Stomach (tissue), 8 donors: ENCODE measurements at regions not wholly inside any gene's neighbourhood (a gene's known extent, or its start where the extent isn't known, plus 50 kb on each side); places are given as distances from the start of the nearest gene placed in this dataset.
A peak's percentile ranks its signal among the peaks of the same experiment; 100 is the strongest.
"Not testable (repeated sequence)": the region's sequence is repeated elsewhere in the genome, so short reads cannot be mapped to it uniquely, and the experiment has no call there.

Experiments used
- DNase-seq, 2 donors: peaks; one replicate each; pipeline versions ENCODE4 v3.0.0 to v3.0.0-alpha.2; 2013 to 2019
- H3K27ac ChIP-seq, 5 donors: fragments of 200-600 bp in 4 of 5; sonication (generic) in 4 of 5; one replicate each; pipeline ENCODE4 v1.5.1; 2013 to 2019; ENCODE audit warnings: mild to moderate bottlenecking in 1 of 5, moderate library complexity in 1 of 5
- H3K27me3 ChIP-seq, 3 donors: fragments of 200-600 bp; sonication (generic); one replicate each; pipeline ENCODE4 v1.5.1; 2017 to 2019; ENCODE audit warnings: mixed run types in 1 of 3
- H3K36me3 ChIP-seq, 4 donors: fragments of 200-600 bp; sonication (generic); 1 replicate in 3 of 4; 2 replicates in 1 of 4; pipeline ENCODE4 v1.5.1; 2016 to 2019
- H3K4me1 ChIP-seq, 4 donors: fragments of 200-600 bp; sonication (generic); one replicate each; pipeline ENCODE4 v1.5.1; 2016 to 2019
- H3K4me3 ChIP-seq, 4 donors: fragments of 200-600 bp; sonication (generic) in 3 of 4; one replicate each; pipeline ENCODE4 v1.5.1; 2016 to 2019; ENCODE audit warnings: mild to moderate bottlenecking in 1 of 4
- H3K9me3 ChIP-seq, 4 donors: fragments of 200-600 bp; sonication (generic); one replicate each; pipeline ENCODE4 v1.5.1; 2016 to 2019
- CTCF ChIP-seq, 7 experiments: fragments of 450-650 bp in 4 of 7; fragments of 200-600 bp in 3 of 7; sonication (generic) in 3 of 7; IDR thresholded peaks; one replicate each; pipeline ENCODE4 v1.5.1; 2016 to 2019; ENCODE audit warnings: antibody characterized with exemption in 7 of 7, control low read depth in 2 of 7, mild to moderate bottlenecking in 1 of 7
- EP300 ChIP-seq: sonication (generic); formaldehyde crosslinking; IDR thresholded peaks from one replicate; pipeline ENCODE4 v1.6.1; 2017; ENCODE audit warnings: antibody characterized with exemption
- POLR2A ChIP-seq, 4 donors: fragments of 450-650 bp; IDR thresholded peaks; one replicate each; pipeline ENCODE4 v1.6.1; 2016; ENCODE audit warnings: antibody characterized with exemption in 4 of 4, control low read depth in 2 of 4, mild to moderate bottlenecking in 1 of 4, moderate library complexity in 1 of 4
- POLR2AphosphoS5 ChIP-seq, 3 donors: sonication (generic); formaldehyde crosslinking; IDR thresholded peaks; one replicate each; pipeline ENCODE4 v1.6.1; 2016; ENCODE audit warnings: antibody characterized with exemption in 3 of 3
- WGBS, 5 donors: extraction: QIAGEN DNeasy Blood & Tissue Kit in 3 of 5; methylation state at CpG; one replicate each; pipeline versions ENCODE4 v1.1.5 to v1.1.7; 2013 to 2018; 5-methylcytosine and 5-hydroxymethylcytosine counted together
- intact Hi-C: fragments of 100-400 bp; cut with DNase I; formaldehyde crosslinking; loops from one replicate; pipeline ENCODE4 v1.15.1; 2023; ENCODE audit warnings: low total_unique reads
- donor health status: healthy with polysubstance abuse.
- donor health status: Bipolar disorder and iron deficiency.
- donor health status: healthy.

GRCh38 chr13:44848920-44849676, 140.2 kb downstream of the NUFIP1 start:
- Histone ChIP-seq H3K4me1 (peaks cover 6 to 37% (median 18%) of the 10 kb centered on the region in 4 donors), H3K36me3 (no peaks in the 10 kb centered on the region), H3K4me3 (no peak overlapping the region), H3K27ac (peak overlapping the region in 4 of 5 donors; percentile 22 to 66 (median 35)), H3K27me3 (no peaks in the 10 kb centered on the region), H3K9me3 (no peaks in the 10 kb centered on the region)
- no peak for DNase-seq
- intact Hi-C loops, result no loop called here
- WGBS, 5 donors, result 82 to 93% (median 88%) methylated on average over 11 of the region's 11 CpGs
- TF ChIP-seq EP300 (peak; percentile 22), CTCF (IDR thresholded peaks at IDR 0.05) (no peak), POLR2AphosphoS5 (IDR thresholded peaks at IDR 0.05) (peak in 2 of 3 donors; percentile 13 to 92), POLR2A (IDR thresholded peaks at IDR 0.05) (no peak)

GRCh38 chr13:44845281-44846058, 143.8 kb downstream of the NUFIP1 start:
- H3K4me3 ChIP-seq, H3K36me3 ChIP-seq, H3K27me3 ChIP-seq, H3K27ac ChIP-seq, DNase-seq, intact Hi-C loops, H3K9me3 ChIP-seq: not testable (repeated sequence)
- peaks cover 0 to 20% (median 7%) of the 10 kb centered on the region in 4 donors for H3K4me1 ChIP-seq
- 81 to 95% (median 92%) methylated on average over 11 of the region's 11 CpGs for WGBS, 5 donors

- H3K4me3 ChIP-seq, result no peak overlapping the region
- no peaks in the 10 kb centered on the region for H3K9me3 ChIP-seq
- intact Hi-C loops, result no loop called here
- WGBS, 5 donors, result 93 to 97% (median 96%) methylated on average over 8 of the region's 8 CpGs
- H3K36me3 ChIP-seq, result no peaks in the 10 kb centered on the region
- H3K27me3 ChIP-seq, result no peaks in the 10 kb centered on the region
- H3K4me1 ChIP-seq, result peaks cover 0 to 15% (median 4%) of the 10 kb centered on the region in 4 donors
- no peak for DNase-seq
- TF ChIP-seq POLR2A (IDR thresholded peaks at IDR 0.05), result no peak
- TF ChIP-seq EP300, result no peak
- no peak for TF ChIP-seq POLR2AphosphoS5 (IDR thresholded peaks at IDR 0.05)
- TF ChIP-seq CTCF (IDR thresholded peaks at IDR 0.05), result no peak
- H3K27ac ChIP-seq, result no peak overlapping the region
Observed at GRCh38 chr13:44844786-44845185, 144.5 kb downstream of the NUFIP1 start.

- intact Hi-C loops, result no loop called here
- H3K9me3 ChIP-seq, result no peaks in the 10 kb centered on the region
- no peaks in the 10 kb centered on the region for H3K27me3 ChIP-seq
- no peak overlapping the region for H3K4me3 ChIP-seq
- DNase-seq, result no peak
- H3K4me1 ChIP-seq, result peaks cover 0 to 13% (median 0%) of the 10 kb centered on the region in 4 donors
- no peaks in the 10 kb centered on the region for H3K36me3 ChIP-seq
- WGBS, 5 donors, result 95 to 100% (median 96%) methylated on average over 1 of the region's 1 CpG
- H3K27ac ChIP-seq, result no peak overlapping the region
- TF ChIP-seq CTCF (IDR thresholded peaks at IDR 0.05) (no peak), EP300 (no peak), POLR2AphosphoS5 (IDR thresholded peaks at IDR 0.05) (no peak), POLR2A (IDR thresholded peaks at IDR 0.05) (no peak)
Observed at GRCh38 chr13:44843403-44843802, 145.9 kb downstream of the NUFIP1 start.
